Lower leg skin (tissue), 4 donors: ENCODE measurements at regions not wholly inside any gene's neighbourhood (a gene's known extent, or its start where the extent isn't known, plus 50 kb on each side); places are given as distances from the start of the nearest gene placed in this dataset.

Experiments
- DNase-seq, 2 donors: peaks; one replicate each; pipeline ENCODE4 v3.0.0-alpha.2; 2019; ENCODE audit warnings: low spot score in 2 of 2
- H3K4me3 ChIP-seq: fragments of 200-600 bp; sonication (generic); 2 replicates; pipeline ENCODE4 v1.5.1; 2017; ENCODE audit warnings: mild to moderate bottlenecking, low read depth; ENCODE audit not compliant: poor library complexity, severe bottlenecking
- POLR2A ChIP-seq, 2 donors: fragments of 450-650 bp; IDR thresholded peaks; one replicate each; pipeline ENCODE4 v1.6.1; 2016 to 2017; ENCODE audit warnings: antibody characterized with exemption in 2 of 2, mild to moderate bottlenecking in 1 of 2, moderate library complexity in 1 of 2
- WGBS, 2 donors: methylation state at CpG; one replicate each; pipeline ENCODE4 v1.1.5; 2018; 5-methylcytosine and 5-hydroxymethylcytosine counted together
- intact Hi-C: fragments of 100-400 bp; cut with DNase I; formaldehyde crosslinking; loops from one replicate; pipeline ENCODE4 v1.15.0; 2023; ENCODE audit warnings: low total_unique reads
- TF ChIP-seq, protein P1 (sequence below), 3 donors: fragments of 450-650 bp; IDR thresholded peaks; one replicate each; pipeline ENCODE4 v1.5.1; 2016; ENCODE audit warnings: antibody characterized with exemption in 3 of 3, mild to moderate bottlenecking in 3 of 3, moderate library complexity in 2 of 3

DNA sequence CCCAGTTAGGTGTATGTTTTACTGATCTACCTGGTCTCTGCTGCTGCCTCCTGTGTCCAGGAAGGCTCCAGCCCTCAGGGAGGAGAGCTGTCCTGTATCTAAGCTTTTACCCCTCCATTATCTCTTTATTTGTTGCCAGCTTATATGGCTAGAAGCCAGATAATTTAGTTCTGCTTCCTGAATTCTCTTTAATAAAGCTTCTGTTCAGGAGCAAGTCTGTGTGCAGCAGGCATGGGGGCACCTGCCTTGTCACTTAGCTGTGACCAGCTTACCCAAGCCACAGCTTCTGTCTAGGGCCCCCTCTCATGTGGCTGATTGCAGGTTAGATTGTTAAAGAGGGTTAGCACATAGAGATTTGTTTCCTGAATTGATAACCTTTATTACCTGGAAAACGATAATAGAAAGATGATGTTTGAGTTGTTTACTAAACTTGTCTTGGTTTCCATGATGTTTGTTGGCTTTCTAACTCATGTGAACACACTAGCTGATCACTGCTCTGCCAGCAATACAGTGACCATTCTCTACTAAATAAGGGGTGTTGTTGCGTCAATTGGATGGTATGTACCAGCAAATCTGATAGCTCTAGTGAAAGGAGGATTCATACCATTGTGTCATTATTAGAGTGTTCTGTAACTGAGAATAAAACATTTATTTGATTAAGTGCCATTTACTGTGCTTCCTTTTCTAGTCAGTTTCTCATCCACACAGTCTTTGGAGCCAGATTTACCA lies 189.8 kb upstream of the ANK2 start:
- H3K4me3 ChIP-seq: no peak overlapping the region
- intact Hi-C loops: no loop called here
- no peak for DNase-seq
- TF ChIP-seq, protein P1, sequence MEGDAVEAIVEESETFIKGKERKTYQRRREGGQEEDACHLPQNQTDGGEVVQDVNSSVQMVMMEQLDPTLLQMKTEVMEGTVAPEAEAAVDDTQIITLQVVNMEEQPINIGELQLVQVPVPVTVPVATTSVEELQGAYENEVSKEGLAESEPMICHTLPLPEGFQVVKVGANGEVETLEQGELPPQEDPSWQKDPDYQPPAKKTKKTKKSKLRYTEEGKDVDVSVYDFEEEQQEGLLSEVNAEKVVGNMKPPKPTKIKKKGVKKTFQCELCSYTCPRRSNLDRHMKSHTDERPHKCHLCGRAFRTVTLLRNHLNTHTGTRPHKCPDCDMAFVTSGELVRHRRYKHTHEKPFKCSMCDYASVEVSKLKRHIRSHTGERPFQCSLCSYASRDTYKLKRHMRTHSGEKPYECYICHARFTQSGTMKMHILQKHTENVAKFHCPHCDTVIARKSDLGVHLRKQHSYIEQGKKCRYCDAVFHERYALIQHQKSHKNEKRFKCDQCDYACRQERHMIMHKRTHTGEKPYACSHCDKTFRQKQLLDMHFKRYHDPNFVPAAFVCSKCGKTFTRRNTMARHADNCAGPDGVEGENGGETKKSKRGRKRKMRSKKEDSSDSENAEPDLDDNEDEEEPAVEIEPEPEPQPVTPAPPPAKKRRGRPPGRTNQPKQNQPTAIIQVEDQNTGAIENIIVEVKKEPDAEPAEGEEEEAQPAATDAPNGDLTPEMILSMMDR (IDR thresholded peaks at IDR 0.05): no peak
- TF ChIP-seq POLR2A (IDR thresholded peaks at IDR 0.05): no peak
- 90 to 94% methylated on average over 2 of the region's 2 CpGs for WGBS, 2 donors

- 60 to 62% methylated on average over 5 of the region's 5 CpGs for WGBS, 2 donors
- no peak for DNase-seq
- intact Hi-C loops: no loop called here
- no peak for TF ChIP-seq POLR2A (IDR thresholded peaks at IDR 0.05)
- TF ChIP-seq, protein P1 (IDR thresholded peaks at IDR 0.05): no peak
- H3K4me3 ChIP-seq: no peak overlapping the region
These were observed 188.4 kb upstream of the ANK2 start for GRCh38 chr4:112860830-112861690.

DNA sequence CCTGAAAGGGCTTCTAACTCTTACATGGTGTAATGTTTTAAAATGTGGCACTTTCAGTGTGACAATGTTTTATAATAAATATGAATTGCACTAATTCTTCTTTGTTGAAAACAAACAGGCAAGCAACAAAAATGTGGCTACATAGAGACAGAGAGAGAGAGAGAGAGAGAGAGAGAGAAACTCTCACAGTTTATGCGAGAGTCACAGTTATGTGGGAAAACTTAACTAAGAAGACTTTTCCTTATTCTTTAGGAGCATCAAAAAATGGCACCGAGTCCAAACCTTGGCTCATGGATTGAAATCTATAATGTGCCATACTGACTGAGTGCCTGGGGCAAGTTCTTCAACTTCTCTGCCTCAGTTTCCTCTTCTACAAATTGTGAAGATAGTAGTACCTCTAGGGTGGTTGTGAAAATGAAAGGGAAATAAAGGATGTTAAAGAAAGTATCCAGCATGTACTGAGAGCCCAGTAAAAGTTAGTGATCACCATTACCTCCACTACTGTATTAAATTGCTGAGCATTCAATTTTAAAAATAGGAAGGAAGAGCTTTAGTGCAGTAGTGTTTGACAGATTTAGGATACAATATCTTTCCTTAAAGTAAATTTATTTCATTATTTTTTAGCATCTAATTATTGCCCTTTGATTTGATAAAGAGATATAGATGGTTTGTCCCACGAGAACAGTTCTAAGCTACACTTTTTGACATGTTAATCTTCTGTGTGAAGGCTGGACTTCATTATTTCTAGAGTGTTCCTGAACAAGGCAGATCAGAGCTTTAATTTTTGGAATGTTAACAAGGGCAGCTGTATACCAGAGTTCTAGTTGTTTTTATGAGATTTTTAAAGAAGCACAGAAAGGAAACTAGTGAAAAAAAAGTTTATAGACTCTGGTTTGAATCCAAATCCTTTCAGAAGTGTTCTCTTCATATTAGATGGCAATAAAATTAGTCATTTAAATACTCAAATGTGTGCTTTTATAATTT lies 187.5 kb upstream of the ANK2 start:
- WGBS, 2 donors: 43 to 49% methylated on average over 3 of the region's 3 CpGs
- TF ChIP-seq, protein P1 (IDR thresholded peaks at IDR 0.05): no peak
- no peak for TF ChIP-seq POLR2A (IDR thresholded peaks at IDR 0.05)
- H3K4me3 ChIP-seq: no peak overlapping the region
- intact Hi-C loops: no loop called here
- DNase-seq: no peak

DNA sequence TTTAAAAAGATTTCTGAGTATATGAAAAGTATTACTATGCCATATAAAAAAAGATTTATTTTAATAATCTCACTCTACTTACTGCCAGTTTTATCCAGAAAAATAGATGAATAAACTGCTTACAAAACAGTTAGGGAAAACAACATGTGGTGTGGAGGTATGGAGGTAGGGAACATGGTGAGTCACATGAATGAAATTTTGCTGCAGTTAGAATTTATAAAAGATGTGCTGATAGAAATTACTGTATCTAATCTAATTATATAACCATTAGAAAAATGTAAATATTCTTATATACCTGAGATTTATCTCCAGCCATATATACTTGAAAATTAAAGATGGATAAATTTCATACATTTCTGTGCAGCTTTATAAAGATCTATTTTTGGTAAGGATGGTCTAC lies 184.0 kb upstream of the ANK2 start:
- intact Hi-C loops: no loop called here
- no peak for DNase-seq
- no peak for TF ChIP-seq POLR2A (IDR thresholded peaks at IDR 0.05)
- TF ChIP-seq, protein P1 (IDR thresholded peaks at IDR 0.05): no peak
- H3K4me3 ChIP-seq: no peak overlapping the region

DNA sequence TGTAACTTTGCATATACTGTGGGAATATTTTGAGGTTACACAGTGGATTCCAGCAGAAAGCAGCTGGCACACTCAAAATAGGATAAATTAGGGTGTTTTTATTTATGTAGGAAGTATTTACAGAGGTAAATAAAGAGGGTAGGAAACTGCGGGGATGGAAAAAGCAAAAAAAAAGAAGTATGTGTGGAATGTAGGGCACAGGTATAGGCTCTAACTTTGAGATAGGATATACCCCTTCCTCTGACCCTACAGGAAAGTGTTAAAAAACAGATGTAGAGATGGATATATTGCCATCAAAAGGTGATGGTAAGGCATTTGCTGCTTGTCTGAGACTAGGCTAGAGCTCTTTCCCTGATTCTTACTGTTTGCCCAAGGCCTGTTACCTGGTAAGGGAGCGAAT lies 173.1 kb upstream of the ANK2 start:
- 69 to 73% methylated on average over 2 of the region's 2 CpGs for WGBS, 2 donors
- no peak overlapping the region for H3K4me3 ChIP-seq
- intact Hi-C loops: no loop called here
- DNase-seq: no peak
- no peak for TF ChIP-seq POLR2A (IDR thresholded peaks at IDR 0.05)
- TF ChIP-seq, protein P1 (IDR thresholded peaks at IDR 0.05): no peak
